SH-SY5Y (cell line): ENCODE measurements at regions not wholly inside any gene's neighbourhood (a gene's known extent, or its start where the extent isn't known, plus 50 kb on each side); places are given as distances from the start of the nearest gene placed in this dataset.

Experiments
- GATA2 ChIP-seq: IDR thresholded peaks from 2 replicates; pipeline ENCODE4 v1.6.1; 2011; ENCODE audit warnings: mild to moderate bottlenecking, low read depth, low read length
- GATA3 ChIP-seq: IDR thresholded peaks from 2 replicates; pipeline ENCODE4 v1.6.1; 2011; ENCODE audit warnings: low read depth, mild to moderate bottlenecking, low read length, moderate library complexity

GRCh38 chr12:84766375-84766774, 146.2 kb downstream of the SLC6A15 start:
- TF ChIP-seq GATA2 (no peak), GATA3 (no peak)

- TF ChIP-seq GATA2 (no peak), GATA3 (no peak)
These were observed 148.6 kb downstream of the SLC6A15 start for GRCh38 chr12:84764001-84764400.

- TF ChIP-seq GATA3: no peak
These were observed 149.5 kb downstream of the SLC6A15 start for GRCh38 chr12:84763107-84763506.

GRCh38 chr12:84760091-84760865, 152.3 kb downstream of the SLC6A15 start:
- TF ChIP-seq GATA3 (no peak), GATA2 (no peak)

GRCh38 chr12:84757978-84758377, 154.6 kb downstream of the SLC6A15 start:
- TF ChIP-seq GATA3: no peak
- no peak for TF ChIP-seq GATA2

- TF ChIP-seq GATA3: no peak
- no peak for TF ChIP-seq GATA2
These were observed 155.6 kb downstream of the SLC6A15 start for GRCh38 chr12:84756961-84757360.

GRCh38 chr12:84745127-84745526, 167.5 kb downstream of the SLC6A15 start:
- TF ChIP-seq GATA2 (no peak), GATA3 (no peak)

GRCh38 chr12:84741692-84742091, 170.9 kb downstream of the SLC6A15 start:
- no peak for TF ChIP-seq GATA2
- no peak for TF ChIP-seq GATA3

GRCh38 chr12:84741031-84741430, 171.6 kb downstream of the SLC6A15 start:
- TF ChIP-seq GATA3 (no peak), GATA2 (no peak)

GRCh38 chr12:84740602-84741001, 172.0 kb downstream of the SLC6A15 start:
- TF ChIP-seq GATA3 (no peak), GATA2 (no peak)

- no peak for TF ChIP-seq GATA2
- no peak for TF ChIP-seq GATA3
These were observed 174.1 kb downstream of the SLC6A15 start for GRCh38 chr12:84738481-84738972.

GRCh38 chr12:84732828-84733340, 179.7 kb downstream of the SLC6A15 start:
- TF ChIP-seq GATA3 (no peak), GATA2 (no peak)

GRCh38 chr12:84730561-84731162, 181.9 kb downstream of the SLC6A15 start:
- TF ChIP-seq GATA3 (no peak), GATA2 (no peak)

- TF ChIP-seq GATA3 (no peak), GATA2 (no peak)
These were observed 184.6 kb downstream of the SLC6A15 start for GRCh38 chr12:84727961-84728360.

GRCh38 chr12:84726780-84727179, 185.8 kb downstream of the SLC6A15 start:
- no peak for TF ChIP-seq GATA3
- no peak for TF ChIP-seq GATA2
